NT2/D1 (cell line): ENCODE measurements at regions not wholly inside any gene's neighbourhood (a gene's known extent, or its start where the extent isn't known, plus 50 kb on each side); places are given as distances from the start of the nearest gene placed in this dataset.

Experiments used
- SUZ12 ChIP-seq: IDR thresholded peaks from 2 replicates; pipeline ENCODE4 v1.6.1; 2011; ENCODE audit not compliant: insufficient read length, insufficient read depth; ENCODE audit errors: extremely low read depth
- YY1 ChIP-seq: IDR thresholded peaks from 2 replicates; pipeline ENCODE4 v1.6.1; 2011; ENCODE audit not compliant: insufficient read length, insufficient read depth
- ZNF274 ChIP-seq: IDR thresholded peaks from 2 replicates; pipeline ENCODE4 v1.6.1; 2011; ENCODE audit warnings: mild to moderate bottlenecking, low read depth, low read length

GRCh38 chr5:124287813-124288212 lies 458.6 kb downstream of the ZNF608 start:
- TF ChIP-seq SUZ12 (no peak), ZNF274 (no peak), YY1 (no peak)
